ENCODE measurements at regions not wholly inside any gene's neighbourhood (a gene's known extent, or its start where the extent isn't known, plus 50 kb on each side); places are given as distances from the start of the nearest gene placed in this dataset.

GRCh38 chr1:201695607-201696006, 133.3 kb upstream of the IPO9 start:
- no peak overlapping the region for H2BK12ac ChIP-seq (ENCODE audit: low read length)
- no peak overlapping the region for H4K8ac ChIP-seq (ENCODE audit: low read depth, low read length)
- no peak overlapping the region for H3K4me3 ChIP-seq (ENCODE audit: low read depth, low read length)

GRCh38 chr1:201696217-201696761, 132.7 kb upstream of the IPO9 start:
- no CpG with 5 or more reads among the region's 13 CpGs for WGBS (ENCODE audit: extremely low coverage, insufficient coverage, insufficient read length)
- H3K14ac ChIP-seq (ENCODE audit: low read length): no peak overlapping the region

More at GRCh38 chr1:201695607-201696006, 133.3 kb upstream of the IPO9 start:
- no CpG with 5 or more reads among the region's 6 CpGs for WGBS (ENCODE audit: extremely low coverage, insufficient coverage, insufficient read length)
- Histone ChIP-seq H3K4me1 (ENCODE audit: control insufficient read depth in 1 of 2, insufficient read depth in 2 of 2, low read length in 2 of 2) (no peaks in the 10 kb centered on the region), H3K9ac (ENCODE audit: low read length) (no peak overlapping the region), H4K91ac (ENCODE audit: low read depth, low read length) (no peak overlapping the region), H3K4me2 (ENCODE audit: low read length) (no peak overlapping the region), H3K18ac (ENCODE audit: low read length) (no peak overlapping the region), H3K27ac (ENCODE audit: low read depth, low read length) (no peak overlapping the region), H2AFZ (ENCODE audit: insufficient read depth, low read length, poor library complexity) (no peak overlapping the region), H3K79me1 (ENCODE audit: low read length) (no peaks in the 10 kb centered on the region), H3K23ac (ENCODE audit: low read length) (no peak overlapping the region), H2BK120ac (ENCODE audit: insufficient read depth, low read length, poor library complexity) (no peak overlapping the region), H3K14ac (ENCODE audit: low read length) (no peak overlapping the region), H3K79me2 (ENCODE audit: control insufficient read depth, insufficient read depth, low read length, poor library complexity) (no peaks in the 10 kb centered on the region), H3K9me3 (ENCODE audit: insufficient read depth, low read depth, low read length) (peaks cover 4% of the 10 kb centered on the region), H2BK5ac (ENCODE audit: low read depth, low read length, poor library complexity) (no peak overlapping the region), H3K36me3 (ENCODE audit: control insufficient read depth in 1 of 2, insufficient read depth in 2 of 2, low read length in 2 of 2) (peaks cover 5 to 8% of the 10 kb centered on the region in 2 experiments), H2AK5ac (ENCODE audit: low read length) (no peak overlapping the region), H3K4ac (ENCODE audit: low read depth, low read length) (no peak overlapping the region), H3K27me3 (ENCODE audit: insufficient read depth, low read length) (no peaks in the 10 kb centered on the region), H4K12ac (ENCODE audit: low read depth, low read length) (no peak overlapping the region)
- DNase-seq: no peak

GRCh38 chr1:201697174-201697573, 131.8 kb upstream of the IPO9 start:
- Histone ChIP-seq H3K4me3 (ENCODE audit: low read depth, low read length) (no peak overlapping the region), H3K4me1 (ENCODE audit: control insufficient read depth in 1 of 2, insufficient read depth in 2 of 2, low read length in 2 of 2) (no peaks in the 10 kb centered on the region), H4K91ac (ENCODE audit: low read depth, low read length) (no peak overlapping the region), H2BK5ac (ENCODE audit: low read depth, low read length, poor library complexity) (no peak overlapping the region), H3K14ac (ENCODE audit: low read length) (no peak overlapping the region), H3K4me2 (ENCODE audit: low read length) (no peak overlapping the region), H4K8ac (ENCODE audit: low read depth, low read length) (no peak overlapping the region), H2AK5ac (ENCODE audit: low read length) (no peak overlapping the region), H2BK12ac (ENCODE audit: low read length) (no peak overlapping the region), H3K4ac (ENCODE audit: low read depth, low read length) (no peak overlapping the region), H3K18ac (ENCODE audit: low read length) (no peak overlapping the region), H3K79me1 (ENCODE audit: low read length) (no peaks in the 10 kb centered on the region), H3K79me2 (ENCODE audit: control insufficient read depth, insufficient read depth, low read length, poor library complexity) (no peaks in the 10 kb centered on the region), H3K9ac (ENCODE audit: low read length) (no peak overlapping the region), H3K9me3 (ENCODE audit: insufficient read depth, low read depth, low read length) (peaks cover 4% of the 10 kb centered on the region), H2BK120ac (ENCODE audit: insufficient read depth, low read length, poor library complexity) (no peak overlapping the region), H4K12ac (ENCODE audit: low read depth, low read length) (no peak overlapping the region), H3K27me3 (ENCODE audit: insufficient read depth, low read length) (no peaks in the 10 kb centered on the region), H3K27ac (ENCODE audit: low read depth, low read length) (no peak overlapping the region), H3K23ac (ENCODE audit: low read length) (no peak overlapping the region), H3K36me3 (ENCODE audit: control insufficient read depth in 1 of 2, insufficient read depth in 2 of 2, low read length in 2 of 2) (peaks cover 5 to 8% of the 10 kb centered on the region in 2 experiments), H2AFZ (ENCODE audit: insufficient read depth, low read length, poor library complexity) (no peak overlapping the region)
- WGBS (ENCODE audit: extremely low coverage, insufficient coverage, insufficient read length): no CpG with 5 or more reads among the region's 4 CpGs
- DNase-seq: no peak

More at GRCh38 chr1:201696217-201696761, 132.7 kb upstream of the IPO9 start:
- Histone ChIP-seq H4K91ac (ENCODE audit: low read depth, low read length) (no peak overlapping the region), H3K9me3 (ENCODE audit: insufficient read depth, low read depth, low read length) (peaks cover 4% of the 10 kb centered on the region), H2AK5ac (ENCODE audit: low read length) (no peak overlapping the region), H4K8ac (ENCODE audit: low read depth, low read length) (no peak overlapping the region), H3K18ac (ENCODE audit: low read length) (no peak overlapping the region), H3K4ac (ENCODE audit: low read depth, low read length) (no peak overlapping the region), H2BK120ac (ENCODE audit: insufficient read depth, low read length, poor library complexity) (no peak overlapping the region), H4K12ac (ENCODE audit: low read depth, low read length) (no peak overlapping the region), H2BK5ac (ENCODE audit: low read depth, low read length, poor library complexity) (no peak overlapping the region), H3K27me3 (ENCODE audit: insufficient read depth, low read length) (no peaks in the 10 kb centered on the region), H3K4me2 (ENCODE audit: low read length) (no peak overlapping the region), H3K4me3 (ENCODE audit: low read depth, low read length) (no peak overlapping the region), H3K79me2 (ENCODE audit: control insufficient read depth, insufficient read depth, low read length, poor library complexity) (no peaks in the 10 kb centered on the region), H3K9ac (ENCODE audit: low read length) (no peak overlapping the region), H3K79me1 (ENCODE audit: low read length) (no peaks in the 10 kb centered on the region), H3K23ac (ENCODE audit: low read length) (no peak overlapping the region), H3K27ac (ENCODE audit: low read depth, low read length) (no peak overlapping the region), H2AFZ (ENCODE audit: insufficient read depth, low read length, poor library complexity) (no peak overlapping the region), H3K36me3 (ENCODE audit: control insufficient read depth in 1 of 2, insufficient read depth in 2 of 2, low read length in 2 of 2) (peaks cover 5 to 8% of the 10 kb centered on the region in 2 experiments), H3K4me1 (ENCODE audit: control insufficient read depth in 1 of 2, insufficient read depth in 2 of 2, low read length in 2 of 2) (no peaks in the 10 kb centered on the region), H2BK12ac (ENCODE audit: low read length) (no peak overlapping the region)
- DNase-seq: peak; percentile 38 to 62

DNA sequence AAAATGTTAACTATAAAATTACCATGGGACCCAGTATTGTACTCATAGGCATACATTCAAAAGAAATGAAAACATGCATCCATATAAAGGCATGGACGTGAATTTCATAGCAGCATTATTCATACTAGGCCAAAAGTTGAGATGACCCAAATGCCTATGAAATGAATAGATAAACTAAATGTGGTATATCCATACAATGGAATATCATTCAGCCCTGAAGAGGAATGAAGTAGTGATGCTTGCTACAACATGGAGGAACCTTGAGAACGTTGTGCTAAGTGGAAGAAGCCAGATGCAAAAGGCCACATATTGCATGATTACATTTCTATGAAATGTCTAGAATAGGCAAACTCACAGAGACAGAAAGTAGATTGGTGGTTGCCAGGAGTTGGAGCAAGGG, 127.1 kb upstream of the IPO9 start:
- WGBS (ENCODE audit: extremely low coverage, insufficient coverage, insufficient read length): no CpG with 5 or more reads among the region's 2 CpGs
- no peak overlapping the region for H3K4me2 ChIP-seq (ENCODE audit: low read length)

More for the DNA sequence above, 127.1 kb upstream of the IPO9 start:
- H2BK12ac ChIP-seq (ENCODE audit: low read length): no peak overlapping the region
- H3K27ac ChIP-seq (ENCODE audit: low read depth, low read length): no peak overlapping the region
- no peak overlapping the region for H4K12ac ChIP-seq (ENCODE audit: low read depth, low read length)
- H3K4me3 ChIP-seq (ENCODE audit: low read depth, low read length): no peak overlapping the region
- no peak overlapping the region for H4K8ac ChIP-seq (ENCODE audit: low read depth, low read length)
- H3K14ac ChIP-seq (ENCODE audit: low read length): no peak overlapping the region
- H3K4me1 ChIP-seq (ENCODE audit: control insufficient read depth in 1 of 2, insufficient read depth in 2 of 2, low read length in 2 of 2): peaks cover 7 to 11% of the 10 kb centered on the region in 2 experiments
- H3K27me3 ChIP-seq (ENCODE audit: insufficient read depth, low read length): no peaks in the 10 kb centered on the region
- no peak overlapping the region for H2BK5ac ChIP-seq (ENCODE audit: low read depth, low read length, poor library complexity)
- no peak overlapping the region for H3K23ac ChIP-seq (ENCODE audit: low read length)
- no peak overlapping the region for H3K9ac ChIP-seq (ENCODE audit: low read length)
- no peak overlapping the region for H4K91ac ChIP-seq (ENCODE audit: low read depth, low read length)
- no peak overlapping the region for H3K4ac ChIP-seq (ENCODE audit: low read depth, low read length)
- DNase-seq: no peak
- peaks cover 5 to 9% of the 10 kb centered on the region in 2 experiments for H3K36me3 ChIP-seq (ENCODE audit: control insufficient read depth in 1 of 2, insufficient read depth in 2 of 2, low read length in 2 of 2)
- H2BK120ac ChIP-seq (ENCODE audit: insufficient read depth, low read length, poor library complexity): no peak overlapping the region
- no peak overlapping the region for H2AK5ac ChIP-seq (ENCODE audit: low read length)
- H2AFZ ChIP-seq (ENCODE audit: insufficient read depth, low read length, poor library complexity): no peak overlapping the region
- H3K9me3 ChIP-seq (ENCODE audit: insufficient read depth, low read depth, low read length): no peaks in the 10 kb centered on the region
- peaks cover 3% of the 10 kb centered on the region for H3K79me1 ChIP-seq (ENCODE audit: low read length)
- H3K18ac ChIP-seq (ENCODE audit: low read length): no peak overlapping the region
- no peaks in the 10 kb centered on the region for H3K79me2 ChIP-seq (ENCODE audit: control insufficient read depth, insufficient read depth, low read length, poor library complexity)
